HG02759 (cell line): ENCODE measurements at regions not wholly inside any gene's neighbourhood (a gene's known extent, or its start where the extent isn't known, plus 50 kb on each side); places are given as distances from the start of the nearest gene placed in this dataset.
"Not testable (repeated sequence)": the region's sequence is repeated elsewhere in the genome, so short reads cannot be mapped to it uniquely, and the experiment has no call there.

Experiments
- ATAC-seq: cut with Tn5 transposase; IDR thresholded peaks from one replicate; pipeline ENCODE4 v1.9.1; 2021; ENCODE audit warnings: mild to moderate bottlenecking, moderate library complexity; ENCODE audit not compliant: unreplicated experiment

DNA sequence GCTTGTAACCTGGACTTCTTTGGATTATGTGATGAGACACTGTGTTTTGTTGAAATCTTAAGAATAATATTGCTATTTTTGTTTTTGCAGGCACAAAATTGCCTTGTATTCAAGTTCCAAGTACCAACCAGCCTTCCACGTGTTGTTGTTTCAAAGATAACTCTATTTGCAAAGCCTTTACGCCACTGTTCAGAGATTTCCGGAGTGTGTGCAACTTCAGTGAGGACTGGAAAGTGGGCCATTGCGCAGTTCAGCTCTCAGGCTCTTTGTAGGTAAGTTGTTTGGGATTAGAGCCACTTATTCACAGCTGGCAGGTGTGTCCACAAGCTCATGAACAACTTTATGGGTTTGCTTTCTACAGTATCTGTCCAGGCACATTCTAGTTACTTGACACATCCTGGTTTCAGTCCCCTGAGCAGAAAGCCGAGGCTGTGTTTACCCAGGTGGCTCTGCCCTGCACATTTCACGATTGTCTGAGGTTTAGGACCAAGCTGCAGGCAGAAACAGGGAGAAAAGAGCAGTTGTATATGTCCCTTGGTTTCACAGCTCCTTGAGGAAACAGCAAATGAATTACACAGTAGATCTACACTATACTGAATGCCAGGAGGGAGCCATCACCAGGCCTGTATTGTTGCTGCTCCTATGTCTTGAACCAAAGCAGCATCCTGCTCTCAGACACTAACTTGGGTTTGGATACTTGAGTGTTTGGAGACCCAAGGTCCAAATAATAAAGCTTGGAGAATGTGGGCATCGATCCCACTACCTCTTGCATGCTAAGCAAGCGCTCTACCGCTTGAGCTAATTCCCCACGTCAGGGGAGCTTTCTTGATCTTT is 136.1 kb upstream of the ZNF322 start:
- ATAC-seq: not testable (repeated sequence)

DNA sequence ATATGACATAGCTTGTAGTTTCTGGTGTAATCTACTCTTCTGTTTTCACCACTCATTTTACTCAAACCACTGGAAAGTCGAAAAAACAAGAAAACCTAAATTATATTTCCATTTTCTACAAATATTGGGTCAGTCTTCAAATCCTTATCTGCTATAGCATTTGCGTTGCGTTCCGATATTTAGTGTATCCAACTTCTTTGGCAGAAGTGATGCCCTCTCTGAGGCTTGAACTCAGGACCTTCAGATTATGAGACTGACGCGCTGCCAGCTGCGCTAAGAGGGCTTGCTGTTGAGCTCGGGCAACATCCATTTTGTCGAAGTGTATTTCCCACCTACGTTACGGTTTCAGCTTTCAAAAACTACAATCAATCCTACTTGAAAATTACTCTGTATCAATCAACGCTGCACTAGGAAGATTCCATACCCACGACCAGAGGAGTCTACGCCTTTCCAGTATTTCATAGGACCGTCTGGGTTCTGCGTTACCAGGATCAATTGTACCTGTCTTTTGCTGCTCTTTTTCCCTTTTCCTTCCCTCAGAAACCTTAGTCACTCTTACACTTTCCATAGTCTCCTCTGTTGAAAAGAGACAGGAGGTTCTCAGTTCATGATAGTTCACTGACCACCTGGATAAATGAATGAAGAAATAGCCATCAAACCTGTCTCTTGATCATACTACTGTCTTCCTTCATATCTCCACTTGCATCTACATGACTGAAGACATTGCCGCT is 140.5 kb upstream of the ZNF322 start:
- not testable (repeated sequence) for ATAC-seq

DNA sequence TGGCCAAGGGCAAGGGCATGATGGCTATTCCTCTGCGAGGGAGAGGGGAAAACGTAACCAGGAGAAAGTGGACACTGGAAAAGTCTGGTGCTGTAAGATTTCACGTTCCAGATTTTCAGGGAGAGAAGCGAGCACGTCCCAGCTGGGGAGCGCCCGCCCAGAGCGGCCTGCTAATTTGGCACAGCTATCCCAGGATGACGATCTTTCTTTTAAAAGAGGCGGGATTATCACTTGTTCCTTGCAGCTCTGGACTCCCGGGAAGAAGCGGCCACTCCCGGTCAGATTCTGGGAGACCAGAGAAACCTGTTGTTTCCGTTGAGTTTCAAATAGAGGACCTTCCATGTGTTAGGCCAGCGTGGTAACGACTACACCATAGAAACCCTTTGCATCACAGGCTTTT is 144.2 kb upstream of the ZNF322 start:
- not testable (repeated sequence) for ATAC-seq

DNA sequence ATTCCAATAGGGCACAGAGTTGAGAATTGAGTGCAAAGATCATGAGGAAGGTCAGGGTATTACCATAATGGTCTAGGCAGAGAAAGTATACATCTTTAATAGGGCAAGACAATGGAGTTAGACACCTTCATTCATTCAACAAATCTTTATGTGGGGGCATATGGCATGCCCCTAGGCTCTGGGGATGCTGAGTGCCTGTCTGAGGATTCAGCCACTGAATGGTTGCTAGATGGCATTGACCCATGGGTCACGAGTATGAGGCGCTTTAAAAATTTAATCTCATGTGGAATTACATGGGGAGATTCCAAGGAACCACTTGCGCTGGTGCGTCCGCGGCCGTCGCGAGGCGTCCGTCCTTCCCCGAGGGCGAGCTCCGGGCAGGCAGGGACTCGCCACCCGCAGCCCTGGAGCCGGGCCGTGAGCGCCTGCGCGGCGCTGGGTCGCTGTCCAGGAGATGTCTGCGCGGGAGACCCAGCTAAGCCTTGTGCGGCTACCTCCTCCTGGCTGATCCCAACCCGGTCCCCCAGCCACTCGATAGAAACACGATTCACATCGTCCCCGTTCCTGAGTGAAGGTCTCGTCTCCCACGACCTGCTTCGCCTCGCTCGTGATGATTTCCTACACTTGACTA is 152.1 kb upstream of the ZNF322 start:
- ATAC-seq: not testable (repeated sequence)

DNA sequence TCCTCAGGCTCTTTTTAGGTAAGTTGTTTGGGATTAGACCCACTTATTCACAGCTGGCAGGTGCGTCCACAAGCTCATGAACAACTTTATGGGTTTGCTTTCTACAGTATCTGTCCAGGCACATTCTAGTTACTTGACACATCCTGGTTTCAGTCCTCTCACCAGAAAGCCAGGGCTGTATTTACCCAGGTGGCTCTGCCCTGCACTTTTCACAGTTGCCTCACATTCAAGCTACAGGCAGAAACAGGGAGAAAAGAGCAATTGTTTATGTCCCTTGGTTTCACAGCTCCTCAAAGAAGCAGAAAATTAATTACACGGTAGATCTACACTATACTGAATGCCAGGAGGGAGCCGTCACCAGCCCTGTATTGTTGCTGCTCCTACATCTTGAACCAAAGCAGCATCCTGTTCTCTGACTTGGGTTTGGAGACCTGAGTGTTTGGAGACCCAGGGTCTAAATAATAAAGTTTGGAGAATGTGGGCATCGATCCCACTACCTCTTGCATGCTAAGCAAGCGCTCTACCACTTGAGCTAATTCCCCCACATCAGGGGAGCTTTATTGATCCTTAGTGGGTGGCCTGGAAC is 159.2 kb upstream of the ZNF322 start:
- ATAC-seq: not testable (repeated sequence)

DNA sequence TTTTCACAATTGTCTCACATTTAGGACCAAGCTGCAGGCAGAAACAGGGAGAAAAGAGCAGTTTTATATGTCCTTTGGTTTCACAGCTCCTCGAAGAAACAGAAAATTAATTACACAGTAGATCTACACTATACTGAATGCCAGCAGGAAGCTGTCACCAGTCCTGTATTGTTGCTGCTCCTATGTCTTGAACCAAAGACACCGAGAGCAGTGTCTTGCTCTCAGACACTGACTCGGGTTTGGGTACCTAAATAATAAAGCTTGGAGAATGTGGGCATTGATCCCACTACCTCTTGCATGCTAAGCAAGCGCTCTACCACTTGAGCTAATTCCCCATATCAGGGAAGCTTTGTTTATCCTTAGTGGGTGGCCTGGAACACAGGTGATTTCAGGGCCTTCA is 168.4 kb upstream of the ZNF322 start:
- ATAC-seq: not testable (repeated sequence)

DNA sequence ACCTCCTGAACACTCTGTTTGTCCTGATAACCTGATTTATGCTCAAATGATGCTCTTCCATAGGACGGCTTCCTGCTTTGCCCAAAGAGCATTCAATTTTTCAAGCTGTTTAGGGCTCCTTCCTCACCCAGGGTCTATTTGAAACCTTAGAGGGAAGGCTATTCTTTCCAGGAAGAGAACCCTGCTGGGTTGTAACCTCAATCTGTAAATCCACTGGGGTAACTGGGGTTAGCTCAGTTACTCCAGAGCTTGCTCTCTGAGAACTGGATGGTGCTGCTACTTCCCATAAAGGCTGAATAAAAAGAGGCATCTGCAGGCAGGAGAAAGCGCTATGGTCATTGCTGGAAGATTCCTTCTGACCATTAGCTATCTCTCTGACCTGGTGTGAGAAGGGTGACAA is 169.9 kb upstream of the ZNF322 start:
- ATAC-seq: not testable (repeated sequence)

DNA sequence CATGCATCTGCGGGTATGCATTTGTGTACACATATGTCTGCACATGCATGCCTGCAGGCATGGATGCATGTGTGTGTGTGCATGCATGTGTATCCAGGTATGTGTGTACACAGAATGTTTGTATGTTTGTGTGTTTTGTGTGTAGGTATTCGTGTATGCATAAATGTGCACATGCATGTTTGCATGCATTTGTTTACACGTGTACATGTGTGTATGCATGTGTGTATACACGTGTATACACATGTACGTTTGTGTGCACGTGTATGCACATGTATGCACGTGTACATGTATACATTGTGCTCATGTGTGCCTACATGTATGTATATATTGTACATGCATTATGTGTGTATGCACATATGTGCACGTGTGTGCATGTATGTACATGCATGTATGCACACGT is 171.4 kb upstream of the ZNF322 start:
- not testable (repeated sequence) for ATAC-seq

DNA sequence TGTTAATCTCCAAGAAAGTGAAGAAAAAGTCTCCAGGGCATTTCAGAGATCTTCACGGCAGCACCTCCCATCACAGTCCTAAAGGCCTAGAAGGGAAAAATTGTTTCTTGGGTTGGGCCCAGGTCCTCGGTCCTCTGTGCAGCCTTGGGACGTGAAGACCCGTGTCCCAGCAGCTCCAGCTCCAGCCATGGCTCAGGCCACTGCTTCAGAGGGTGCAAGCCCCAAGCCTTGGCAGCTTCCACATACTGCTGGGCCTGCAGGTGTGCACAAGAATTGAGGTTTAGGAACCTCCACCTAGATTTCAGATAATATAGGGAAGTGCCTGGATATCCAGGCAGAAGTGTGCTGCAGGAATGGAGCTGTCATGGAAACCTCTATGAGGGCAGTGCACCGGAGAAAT is 176.2 kb upstream of the ZNF322 start:
- not testable (repeated sequence) for ATAC-seq

DNA sequence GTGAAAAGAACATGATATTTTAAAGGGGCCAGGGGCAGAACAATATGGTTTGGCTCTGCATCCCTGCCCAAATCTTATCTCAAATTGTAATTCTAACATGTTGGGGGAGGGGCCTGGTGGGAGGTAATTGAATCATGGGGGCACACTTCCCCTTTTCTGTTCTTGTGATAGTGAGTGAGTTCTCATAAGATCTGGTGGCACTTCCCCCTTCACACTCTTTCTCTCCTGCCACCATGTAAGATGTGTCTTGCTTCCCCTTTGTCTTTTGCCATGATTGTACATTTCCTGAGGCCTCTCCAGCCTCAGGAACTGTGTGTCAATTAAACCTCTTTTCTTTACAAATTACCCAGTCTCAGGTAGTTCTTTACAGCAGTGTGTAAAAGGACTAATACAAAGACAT is 177.1 kb upstream of the ZNF322 start:
- ATAC-seq: not testable (repeated sequence)

DNA sequence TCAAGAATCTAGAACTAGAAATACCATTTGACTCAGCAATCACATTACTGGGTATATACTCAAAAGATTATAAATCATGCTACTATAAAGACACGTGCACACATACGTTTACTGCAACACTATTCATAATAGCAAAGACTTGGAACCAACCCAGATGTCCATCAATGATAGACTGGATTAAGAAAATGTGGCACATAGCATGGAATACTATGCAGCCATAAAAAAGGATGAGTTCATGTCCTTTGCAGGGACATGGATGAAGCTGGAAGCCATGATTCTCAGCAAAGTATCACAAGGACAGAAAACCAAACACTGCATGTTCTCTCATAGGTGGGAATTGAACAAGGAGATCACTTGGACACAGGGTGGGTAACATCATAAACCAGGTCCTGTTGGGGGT is 185.3 kb upstream of the ZNF322 start:
- ATAC-seq: not testable (repeated sequence)

DNA sequence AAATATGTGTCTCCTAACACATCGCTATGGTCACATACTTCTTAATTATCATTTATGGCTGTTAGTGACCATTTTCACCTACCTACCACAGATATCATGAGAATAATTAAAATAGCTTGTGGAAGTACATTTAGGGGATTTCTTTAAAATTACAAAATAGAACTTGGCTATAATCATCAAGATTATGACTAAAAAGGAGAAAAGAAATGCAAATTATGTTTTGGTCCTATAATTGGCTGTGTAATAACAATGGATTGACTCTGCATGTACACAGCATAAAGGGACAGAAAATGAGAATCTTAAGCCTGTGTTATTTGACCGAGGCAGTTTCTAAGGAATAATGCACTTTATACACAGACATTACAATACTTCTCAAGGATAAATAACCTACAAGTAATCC is 197.7 kb upstream of the ZNF322 start:
- not testable (repeated sequence) for ATAC-seq

DNA sequence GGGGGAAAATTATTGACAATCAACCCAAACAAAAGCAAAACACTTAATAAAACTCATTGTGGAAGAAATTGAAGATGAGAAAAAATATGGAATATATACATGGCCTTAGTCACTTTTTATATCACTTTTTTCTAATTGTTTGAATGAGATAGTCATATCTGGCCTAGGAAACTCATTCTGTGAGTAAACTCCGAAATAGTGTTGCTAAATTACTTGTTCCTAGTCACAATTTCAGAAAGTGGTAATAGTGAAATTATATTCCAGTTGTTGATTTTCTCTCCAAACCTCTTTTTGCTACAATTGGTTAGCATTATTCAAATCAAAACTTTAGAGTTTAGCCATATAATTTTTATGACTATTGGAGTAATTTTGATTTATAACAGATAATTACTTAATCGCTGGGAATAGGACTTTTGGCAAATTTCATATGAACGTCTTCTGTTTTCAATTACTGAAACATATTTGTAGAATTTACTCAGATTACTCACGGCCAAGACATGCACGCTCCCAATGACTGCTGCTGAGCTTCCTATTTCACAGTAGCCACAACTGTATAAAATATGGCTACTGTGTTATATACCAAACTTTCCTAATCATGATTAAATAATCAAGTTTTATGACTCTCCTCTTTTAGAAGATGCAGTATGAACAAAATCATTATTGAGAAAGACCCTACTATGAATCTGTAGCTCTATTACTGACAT is 199.7 kb upstream of the ZNF322 start:
- ATAC-seq: not testable (repeated sequence)

DNA sequence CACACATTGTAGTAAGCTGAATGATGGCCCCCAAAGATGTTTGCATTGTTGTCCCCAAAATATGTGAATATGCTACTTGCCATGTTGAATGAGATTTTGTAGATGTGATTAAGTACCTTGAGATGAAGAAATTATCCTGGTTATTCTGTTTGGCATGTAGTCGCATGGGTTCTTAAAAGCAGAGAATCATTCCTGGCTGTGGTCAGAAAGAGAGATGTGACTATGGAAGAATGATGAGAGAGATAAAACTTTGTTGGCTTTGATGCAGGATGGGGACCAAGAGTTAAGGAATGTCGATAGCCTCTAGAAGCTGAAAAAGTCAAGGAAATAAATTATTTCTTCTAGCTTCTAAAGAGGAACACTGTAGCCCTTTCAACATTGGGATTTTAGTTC is 200.2 kb upstream of the ZNF322 start:
- not testable (repeated sequence) for ATAC-seq

DNA sequence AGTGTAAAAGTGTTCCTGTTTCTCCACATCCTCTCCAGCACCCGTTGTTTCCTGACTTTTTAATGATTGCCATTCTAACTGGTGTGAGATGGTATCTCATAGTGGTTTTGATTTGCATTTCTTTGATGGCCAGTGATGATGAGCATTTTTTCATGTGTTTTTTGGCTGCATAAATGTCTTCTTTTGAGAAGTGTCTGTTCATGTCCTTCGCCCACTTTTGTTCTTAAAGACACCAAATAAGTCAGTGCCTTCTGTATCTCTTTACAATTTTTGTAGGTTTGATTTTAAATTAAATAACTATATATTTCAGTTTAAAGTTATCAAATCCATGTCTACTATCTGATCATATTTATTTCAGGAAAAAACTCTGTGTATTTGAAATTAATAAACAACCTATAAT is 202.4 kb upstream of the ZNF322 start:
- not testable (repeated sequence) for ATAC-seq

DNA sequence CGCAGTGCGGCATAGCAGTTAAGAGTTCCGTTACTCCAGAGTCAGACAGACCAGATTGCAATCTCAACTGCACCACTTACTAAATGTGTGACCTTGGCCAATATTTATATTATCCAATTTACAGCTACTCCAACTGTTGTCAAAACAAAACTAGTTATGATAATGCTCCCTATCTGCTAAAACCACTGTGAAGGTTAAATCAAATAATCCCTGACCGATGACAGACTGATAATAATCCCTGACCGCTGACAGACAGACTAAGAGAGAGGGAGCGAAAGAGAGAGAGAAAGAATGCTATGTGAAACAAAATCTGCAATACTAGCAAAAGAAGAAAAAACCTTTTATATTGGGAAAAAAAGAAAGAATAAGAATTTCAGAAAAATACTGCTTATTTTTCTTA is 204.1 kb upstream of the ZNF322 start:
- not testable (repeated sequence) for ATAC-seq

DNA sequence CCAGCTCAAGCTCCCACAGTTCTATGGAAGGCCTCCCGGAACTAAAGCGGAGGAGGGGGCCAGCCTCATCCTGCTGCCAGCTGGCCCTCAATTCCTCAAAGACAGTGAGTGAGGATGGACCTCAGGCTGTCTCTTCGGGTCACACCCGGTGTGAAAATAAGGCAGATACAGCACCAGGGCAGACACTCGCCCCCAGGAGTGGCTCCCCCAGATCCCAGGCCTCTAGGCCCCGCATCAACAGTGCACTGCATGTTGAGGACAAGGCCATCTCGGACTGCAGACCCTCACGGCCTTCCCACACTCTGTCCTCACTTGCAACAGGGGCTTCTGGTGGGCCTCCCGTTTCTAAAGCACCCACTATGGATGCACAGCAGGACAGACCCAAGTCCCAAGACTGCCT is 239.2 kb upstream of the ZNF322 start:
- ATAC-seq: not testable (repeated sequence)

DNA sequence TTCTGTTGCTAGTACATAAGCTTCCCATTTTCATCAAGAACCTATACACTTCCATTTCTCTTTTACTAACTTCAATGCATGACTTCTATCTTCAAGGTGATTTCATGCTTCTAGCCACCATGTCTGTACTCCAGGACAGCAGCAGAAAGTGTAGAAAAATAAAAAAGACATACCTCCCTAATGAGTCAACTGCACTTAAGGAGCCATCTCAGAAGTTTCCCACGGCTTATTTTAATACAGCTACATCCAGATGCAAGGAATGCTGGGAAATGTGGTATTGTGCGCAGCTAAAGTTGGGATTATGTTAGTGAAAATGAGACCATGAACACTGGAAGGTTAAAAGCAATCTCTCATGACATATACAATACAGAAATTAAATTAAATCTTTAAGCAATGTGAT is 264.7 kb upstream of the ZNF322 start:
- not testable (repeated sequence) for ATAC-seq

DNA sequence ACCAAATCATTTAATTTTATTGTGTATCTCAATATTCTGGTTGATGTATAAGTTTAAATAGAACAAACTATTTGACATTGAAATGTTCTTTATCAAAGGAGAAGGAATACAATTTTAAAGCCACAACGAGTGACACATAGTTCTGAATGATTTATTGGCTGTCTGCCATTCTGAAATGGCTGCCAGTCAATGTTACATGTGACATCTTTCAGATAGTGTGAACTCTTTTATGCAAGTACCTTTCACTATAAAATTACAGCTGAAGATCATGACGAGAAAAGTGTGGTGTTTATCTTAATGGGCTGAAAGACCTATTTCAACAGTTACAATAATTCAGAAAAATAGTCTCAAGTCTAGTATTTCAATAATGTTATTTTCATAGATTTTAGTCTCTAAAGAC is 268.6 kb upstream of the ZNF322 start:
- not testable (repeated sequence) for ATAC-seq

DNA sequence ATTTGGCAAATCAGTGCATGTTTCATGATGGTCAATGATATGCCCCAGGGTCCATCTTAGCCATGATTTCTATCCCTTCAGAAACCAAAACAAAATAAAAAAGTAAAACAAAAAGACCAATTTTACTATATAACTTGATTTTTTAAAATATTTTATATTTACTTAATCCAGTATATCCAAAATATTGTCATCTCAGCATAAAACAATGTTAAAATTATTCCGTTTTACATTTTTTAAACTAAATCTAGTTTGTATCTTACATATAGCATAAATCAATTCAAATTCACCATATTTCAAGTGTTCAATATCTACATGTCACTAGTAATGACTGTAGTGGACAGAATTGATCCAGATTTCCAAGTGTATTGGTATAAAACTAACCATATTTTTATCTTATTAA is 277.7 kb upstream of the ZNF322 start:
- ATAC-seq: not testable (repeated sequence)

DNA sequence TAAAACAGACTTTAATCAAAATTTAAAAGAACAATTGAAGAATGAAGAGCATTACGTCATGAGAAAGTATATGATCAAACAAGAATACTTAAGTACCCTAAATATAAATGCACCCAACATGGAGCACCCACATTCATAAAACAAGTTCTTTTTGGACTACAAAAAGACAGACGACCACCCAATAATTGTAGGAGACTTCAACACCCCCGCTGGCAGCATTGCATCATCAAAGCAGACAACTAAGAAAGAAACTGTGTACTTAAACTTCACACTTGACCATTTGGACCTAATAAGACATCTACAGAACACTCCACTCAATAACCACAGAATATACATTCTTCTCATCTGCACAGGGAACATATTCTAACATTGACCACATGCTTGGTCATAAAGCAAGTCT is 291.7 kb upstream of the ZNF322 start:
- not testable (repeated sequence) for ATAC-seq
